Central memory CD8-positive, alpha-beta T cell (primary cell): ENCODE measurements at regions not wholly inside any gene's neighbourhood (a gene's known extent, or its start where the extent isn't known, plus 50 kb on each side); places are given as distances from the start of the nearest gene placed in this dataset.
"Not testable (repeated sequence)": the region's sequence is repeated elsewhere in the genome, so short reads cannot be mapped to it uniquely, and the experiment has no call there.

Experiments
- ATAC-seq: fragments of 150-1000 bp; cut with Tn5 transposase; replicated peaks from 2 replicates; pipeline ENCODE4 v1.10.0; 2022; ENCODE audit warnings: mild to moderate bottlenecking, moderate FRiP score, moderate number of reproducible peaks; ENCODE audit not compliant: poor library complexity, severe bottlenecking; ENCODE audit errors: extremely low read depth
- DNase-seq, 2 donors: peaks; one replicate each; pipeline ENCODE4 v3.0.0; 2021; ENCODE audit warnings: low spot score in 2 of 2
- H3K27ac Mint-ChIP-seq: one replicate; pipeline ENCODE4 v1.8.0; 2022; ENCODE audit warnings: low read depth, mild to moderate bottlenecking, moderate library complexity, mixed read lengths
- H3K27me3 Mint-ChIP-seq: one replicate; pipeline ENCODE4 v1.8.0; 2022; ENCODE audit warnings: mixed read lengths
- H3K36me3 Mint-ChIP-seq: one replicate; pipeline ENCODE4 v1.8.0; 2022; ENCODE audit warnings: mild to moderate bottlenecking, moderate library complexity, mixed read lengths; ENCODE audit not compliant: insufficient read depth
- H3K4me1 Mint-ChIP-seq: one replicate; pipeline ENCODE4 v1.8.0; 2022; ENCODE audit warnings: mixed read lengths
- H3K4me3 Mint-ChIP-seq: one replicate; pipeline ENCODE4 v1.8.0; 2022; ENCODE audit warnings: mild to moderate bottlenecking, moderate library complexity, mixed read lengths
- H3K9me3 Mint-ChIP-seq: one replicate; pipeline ENCODE4 v1.8.0; 2022; ENCODE audit warnings: mixed read lengths

DNA sequence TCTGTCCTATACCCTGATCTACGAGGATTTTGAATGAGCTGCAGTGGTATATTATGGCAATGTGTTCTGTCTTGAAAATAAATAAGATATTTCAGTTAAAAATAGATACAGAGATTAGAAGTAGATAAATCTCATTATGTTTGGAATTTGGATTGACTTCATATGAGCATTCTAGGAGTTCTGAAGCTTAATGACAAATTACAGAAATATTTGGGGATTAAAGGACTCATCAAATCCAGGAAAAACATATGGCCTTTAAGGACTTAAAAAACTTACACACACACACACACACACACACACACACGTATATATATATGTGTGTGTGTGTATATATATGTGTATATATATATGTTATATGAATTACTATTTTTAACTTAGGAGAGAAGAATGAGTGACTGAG is 446.9 kb upstream of the CD180 start:
- no peak for ATAC-seq
- Mint-ChIP-seq H3K36me3 (no peaks in the 10 kb centered on the region), H3K4me3 (no peak overlapping the region)

DNA sequence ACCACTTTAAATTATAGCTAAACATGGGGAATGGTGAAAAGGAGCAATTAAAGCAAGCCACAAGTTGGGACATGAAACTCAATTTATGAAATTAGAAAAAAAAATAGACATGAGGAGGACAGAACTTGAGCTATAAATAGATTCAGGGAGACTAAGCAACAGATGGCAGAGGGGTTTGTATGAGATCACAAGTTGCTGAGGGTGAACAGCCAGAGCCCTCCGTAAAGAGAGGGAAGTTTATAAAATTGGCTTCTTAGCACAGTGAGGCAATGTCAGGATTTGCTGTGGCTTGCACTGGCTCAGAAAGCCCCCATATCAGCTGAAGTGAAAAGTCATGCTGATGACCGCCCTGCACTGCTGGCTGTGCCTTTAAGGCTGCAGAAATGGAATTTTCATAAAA is 443.4 kb upstream of the CD180 start:
- DNase-seq (no peak), ATAC-seq (no peak)
- H3K9me3 Mint-ChIP-seq: no peaks in the 10 kb centered on the region
- H3K4me3 Mint-ChIP-seq: no peak overlapping the region
- no peaks in the 10 kb centered on the region for H3K4me1 Mint-ChIP-seq
- no peaks in the 10 kb centered on the region for H3K36me3 Mint-ChIP-seq
- peak overlapping the region; percentile 58 for H3K27ac Mint-ChIP-seq
- peaks cover 10% of the 10 kb centered on the region for H3K27me3 Mint-ChIP-seq

More for the DNA sequence above, 446.9 kb upstream of the CD180 start:
- H3K27ac Mint-ChIP-seq: no peak overlapping the region
- H3K9me3 Mint-ChIP-seq: no peaks in the 10 kb centered on the region
- no peak for DNase-seq
- H3K27me3 Mint-ChIP-seq: no peaks in the 10 kb centered on the region
- peaks cover 11% of the 10 kb centered on the region for H3K4me1 Mint-ChIP-seq

DNA sequence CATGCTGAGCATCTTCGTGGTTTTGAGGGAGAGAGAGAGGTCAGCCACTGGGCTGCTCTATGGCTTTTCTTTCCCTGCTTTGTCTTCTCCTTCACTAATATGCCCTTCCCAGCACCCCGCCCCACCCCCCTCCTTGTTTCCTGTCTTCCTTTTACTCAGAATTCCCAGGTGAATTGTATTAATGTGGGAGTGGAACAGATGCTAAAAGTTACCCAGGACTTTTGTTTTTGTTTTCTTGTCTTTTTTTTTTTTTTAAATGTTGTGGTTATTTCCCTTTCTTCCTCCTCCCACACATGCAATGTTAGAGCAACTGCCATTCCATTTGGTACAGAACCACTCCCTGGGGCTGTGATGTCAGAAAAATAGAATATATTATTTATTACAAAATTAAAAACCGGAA is 442.7 kb upstream of the CD180 start:
- H3K27ac Mint-ChIP-seq: no peak overlapping the region

DNA sequence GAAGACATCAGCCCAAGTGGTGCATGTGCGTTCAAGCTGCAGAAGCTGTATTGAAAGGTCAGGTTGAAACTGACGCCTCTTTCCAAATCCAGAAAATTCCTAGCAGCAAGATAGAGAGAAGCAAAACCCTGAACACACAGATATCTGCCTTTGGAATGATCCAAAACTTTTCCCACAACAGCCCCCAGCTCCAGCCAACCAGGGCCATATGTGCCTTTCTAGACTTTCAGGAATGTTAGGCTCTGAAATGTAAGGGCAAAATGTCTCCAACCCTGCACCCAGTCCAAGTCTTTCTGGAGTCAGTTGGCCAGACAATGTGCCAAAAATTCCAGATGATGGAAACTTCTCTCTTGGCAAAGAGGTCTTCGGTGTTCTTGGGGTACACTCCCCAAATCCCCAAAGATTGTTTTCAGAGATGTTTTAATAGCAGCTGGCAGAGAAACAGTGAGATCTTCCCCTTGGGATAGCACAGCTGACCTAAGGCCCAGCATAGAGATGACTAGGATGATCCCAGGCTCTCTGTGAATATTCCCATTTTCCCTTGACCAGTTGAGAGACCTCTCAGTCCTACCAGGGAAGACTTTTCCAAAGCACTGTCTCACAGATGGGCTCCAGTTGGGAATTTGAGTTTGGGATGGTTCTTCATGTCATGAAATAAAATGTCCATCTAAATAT is 440.4 kb upstream of the CD180 start:
- peaks cover 5% of the 10 kb centered on the region for H3K9me3 Mint-ChIP-seq
- H3K27ac Mint-ChIP-seq: no peak overlapping the region
- H3K27me3 Mint-ChIP-seq: peaks cover 20% of the 10 kb centered on the region
- no peaks in the 10 kb centered on the region for H3K36me3 Mint-ChIP-seq
- DNase-seq (no peak), ATAC-seq (no peak)
- no peaks in the 10 kb centered on the region for H3K4me1 Mint-ChIP-seq
- no peak overlapping the region for H3K4me3 Mint-ChIP-seq

More for the DNA sequence above, 442.7 kb upstream of the CD180 start:
- no peaks in the 10 kb centered on the region for H3K4me1 Mint-ChIP-seq
- ATAC-seq (no peak), DNase-seq (no peak)
- peaks cover 4% of the 10 kb centered on the region for H3K9me3 Mint-ChIP-seq
- no peaks in the 10 kb centered on the region for H3K36me3 Mint-ChIP-seq
- H3K4me3 Mint-ChIP-seq: no peak overlapping the region
- H3K27me3 Mint-ChIP-seq: peaks cover 16% of the 10 kb centered on the region

DNA sequence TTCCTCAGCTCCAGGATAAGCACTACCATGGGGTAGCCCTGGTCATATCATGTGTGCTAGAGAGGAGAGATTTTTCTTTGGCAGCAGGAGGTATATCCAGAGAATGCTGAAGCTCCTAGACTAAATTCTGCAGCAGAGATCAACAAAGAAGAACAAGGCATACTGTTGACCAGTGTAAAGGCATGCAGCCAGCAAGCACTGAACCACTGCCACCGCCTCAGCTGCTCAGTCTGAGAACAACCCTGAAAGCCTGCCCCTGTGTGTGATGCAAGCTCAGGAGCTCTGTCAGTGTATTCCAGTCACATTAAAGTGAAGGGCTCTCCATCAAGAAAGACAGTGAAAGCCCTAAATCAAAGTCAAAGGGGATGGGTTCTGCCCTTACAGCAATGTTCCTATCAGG is 439.5 kb upstream of the CD180 start:
- Mint-ChIP-seq H3K4me1 (no peaks in the 10 kb centered on the region), H3K27ac (no peak overlapping the region), H3K36me3 (no peaks in the 10 kb centered on the region), H3K4me3 (no peak overlapping the region), H3K9me3 (peaks cover 10% of the 10 kb centered on the region), H3K27me3 (peaks cover 27% of the 10 kb centered on the region)
- no peak for DNase-seq
- ATAC-seq: no peak

DNA sequence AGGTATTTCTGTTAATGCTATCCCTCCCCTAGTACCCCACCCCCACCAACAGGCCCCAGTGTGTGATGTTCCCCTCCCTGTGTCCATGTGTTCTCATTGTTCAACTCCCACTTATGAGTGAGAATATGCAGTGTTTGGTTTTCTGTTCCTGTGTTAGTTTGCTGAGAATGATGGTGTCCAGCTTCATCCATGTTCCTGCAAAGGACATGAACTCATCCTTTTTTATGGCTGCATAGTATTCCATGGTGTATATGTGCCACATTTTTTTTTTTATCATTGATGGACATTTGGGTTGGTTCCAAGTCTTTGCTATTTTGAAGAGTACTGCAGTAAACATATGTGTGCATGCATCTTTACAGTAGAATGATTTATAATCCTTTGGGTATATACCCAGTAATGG is 430.5 kb upstream of the CD180 start:
- H3K27me3 Mint-ChIP-seq: peaks cover 10% of the 10 kb centered on the region
- ATAC-seq, H3K36me3 Mint-ChIP-seq, H3K4me3 Mint-ChIP-seq, DNase-seq, H3K4me1 Mint-ChIP-seq, H3K9me3 Mint-ChIP-seq, H3K27ac Mint-ChIP-seq: not testable (repeated sequence)

DNA sequence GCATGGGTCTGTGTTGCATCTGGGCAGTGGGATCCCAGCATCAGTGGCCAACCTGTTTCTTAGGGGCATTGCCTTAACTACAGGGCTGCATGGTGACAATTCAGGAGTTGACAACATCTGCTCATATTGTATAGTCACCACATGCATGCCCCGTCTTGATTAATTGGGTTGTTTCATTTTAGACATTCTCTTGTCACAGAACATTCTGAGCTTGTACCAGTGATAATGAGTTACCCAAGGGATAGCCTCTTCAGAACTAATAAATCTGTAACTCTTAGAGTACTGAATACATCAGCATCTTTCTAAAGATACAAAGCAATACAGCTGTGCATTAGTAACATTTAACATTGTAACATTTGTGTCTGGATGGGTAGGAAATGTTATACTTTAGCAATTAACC is 426.5 kb upstream of the CD180 start:
- no peaks in the 10 kb centered on the region for H3K27me3 Mint-ChIP-seq
- ATAC-seq (no peak), DNase-seq (no peak)
- no peaks in the 10 kb centered on the region for H3K4me1 Mint-ChIP-seq
- H3K27ac Mint-ChIP-seq: no peak overlapping the region
- no peaks in the 10 kb centered on the region for H3K36me3 Mint-ChIP-seq
- H3K9me3 Mint-ChIP-seq: no peaks in the 10 kb centered on the region
- no peak overlapping the region for H3K4me3 Mint-ChIP-seq

DNA sequence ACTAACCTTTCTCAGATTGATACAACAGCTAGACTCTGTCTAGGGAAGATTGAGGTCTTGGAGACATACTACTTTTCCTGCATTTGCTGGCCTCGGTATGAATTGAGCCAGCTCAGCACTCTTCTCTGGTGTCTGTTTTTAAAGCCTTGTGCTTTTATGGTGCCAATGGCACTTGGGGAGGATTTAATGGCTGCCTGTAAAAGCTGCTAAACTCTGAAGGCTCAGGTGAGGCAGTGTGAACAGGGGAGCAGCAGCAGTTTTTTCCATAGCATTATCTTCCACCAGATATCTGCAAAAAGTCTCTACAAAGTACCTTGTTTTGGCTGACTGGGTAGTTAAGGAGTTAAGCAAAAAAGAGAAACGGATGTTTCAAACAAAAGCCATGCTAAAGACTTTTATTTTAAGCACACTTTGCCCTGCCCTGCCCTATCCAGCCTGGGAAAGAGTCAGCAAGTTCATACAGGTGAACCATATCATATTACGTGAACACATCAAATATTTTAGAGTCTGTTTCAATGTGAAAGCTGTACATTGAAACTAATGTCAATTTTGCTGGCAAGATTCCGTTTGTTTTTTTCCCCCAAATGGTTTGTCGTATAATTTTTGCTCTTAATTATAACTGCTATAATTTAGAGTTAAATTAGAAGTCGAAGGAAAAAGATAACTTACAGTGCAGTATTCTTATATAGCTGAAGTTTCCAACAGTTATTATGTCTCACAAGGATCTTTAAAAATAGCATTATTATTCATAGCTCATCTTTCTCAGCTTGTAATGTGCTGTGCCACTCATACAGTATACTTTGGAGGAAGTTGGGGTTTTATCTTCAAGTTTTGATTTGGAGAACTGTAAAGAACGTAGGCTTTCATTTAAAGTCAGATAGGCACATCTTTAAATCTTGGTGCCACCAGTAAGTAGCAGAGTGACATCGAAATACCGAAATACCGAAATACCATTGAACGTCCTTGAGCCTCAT is 424.1 kb upstream of the CD180 start:
- ATAC-seq (no peak), DNase-seq (no peak)
- no peak overlapping the region for H3K27ac Mint-ChIP-seq
- H3K9me3 Mint-ChIP-seq: no peaks in the 10 kb centered on the region
- no peaks in the 10 kb centered on the region for H3K36me3 Mint-ChIP-seq
- H3K4me3 Mint-ChIP-seq: no peak overlapping the region
- H3K4me1 Mint-ChIP-seq: no peaks in the 10 kb centered on the region
- H3K27me3 Mint-ChIP-seq: no peaks in the 10 kb centered on the region

DNA sequence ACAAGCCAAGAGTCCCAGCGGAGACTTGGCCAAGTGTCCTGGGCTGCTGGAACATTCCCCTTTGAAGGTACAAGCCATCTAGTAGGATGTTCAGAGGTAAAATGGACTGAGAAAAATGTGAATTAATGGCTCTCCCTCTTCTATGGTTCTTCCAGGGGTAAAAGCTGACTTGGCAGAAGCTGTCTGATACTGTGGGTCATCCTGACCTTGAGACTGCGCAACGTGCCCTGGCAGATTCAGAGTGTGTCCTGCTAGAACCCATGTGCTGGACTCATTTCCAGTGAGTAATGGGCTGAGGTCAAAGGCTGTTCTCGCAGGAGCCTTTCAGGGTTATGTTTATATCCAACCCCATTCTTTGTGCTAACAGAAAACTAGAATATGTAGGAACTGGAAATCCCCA is 423.0 kb upstream of the CD180 start:
- H3K4me1 Mint-ChIP-seq: no peaks in the 10 kb centered on the region
- H3K36me3 Mint-ChIP-seq: no peaks in the 10 kb centered on the region
- H3K4me3 Mint-ChIP-seq: no peak overlapping the region
- H3K27ac Mint-ChIP-seq: no peak overlapping the region
- H3K27me3 Mint-ChIP-seq: no peaks in the 10 kb centered on the region
- DNase-seq (no peak), ATAC-seq (no peak)
- H3K9me3 Mint-ChIP-seq: no peaks in the 10 kb centered on the region

DNA sequence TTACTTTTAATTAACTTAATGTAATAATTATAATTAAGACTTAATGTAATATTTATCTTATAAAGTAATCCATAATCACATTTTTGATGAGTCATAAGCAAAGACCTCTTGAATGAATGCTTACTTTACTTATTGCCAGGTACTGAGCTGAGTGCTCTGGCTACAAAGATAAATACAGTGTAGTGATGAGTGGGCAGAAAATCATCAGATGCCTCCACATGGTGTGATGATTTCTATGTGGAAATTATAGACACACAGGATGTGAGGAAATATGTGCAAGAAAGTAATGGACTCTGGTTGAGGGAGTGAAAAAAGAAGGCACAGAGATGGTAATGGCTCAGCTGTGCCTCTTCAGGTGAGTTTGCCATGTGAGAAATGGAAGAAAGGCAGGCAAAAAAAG is 422.6 kb upstream of the CD180 start:
- Mint-ChIP-seq H3K27ac (no peak overlapping the region), H3K4me1 (no peaks in the 10 kb centered on the region), H3K27me3 (no peaks in the 10 kb centered on the region), H3K36me3 (no peaks in the 10 kb centered on the region), H3K9me3 (no peaks in the 10 kb centered on the region), H3K4me3 (no peak overlapping the region)
- ATAC-seq (no peak), DNase-seq (no peak)

DNA sequence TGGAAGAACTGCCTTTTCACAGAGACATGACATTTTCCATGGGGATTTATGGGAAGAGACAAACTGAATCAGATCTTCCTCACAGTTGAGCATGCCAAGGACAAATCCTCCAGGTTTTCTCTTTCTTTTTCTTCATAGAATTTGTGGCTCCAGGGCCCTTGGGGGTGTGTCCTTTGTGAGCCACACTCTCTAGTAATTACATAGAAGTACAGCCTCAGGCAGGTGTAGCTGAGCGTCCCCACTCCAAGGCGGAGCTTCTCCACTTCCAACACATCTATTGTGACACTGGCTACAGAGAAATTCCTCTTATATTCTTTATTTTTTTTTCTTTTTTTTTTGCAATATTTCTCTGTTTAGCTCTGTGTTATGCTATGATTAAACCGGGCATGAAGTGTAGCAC is 420.5 kb upstream of the CD180 start:
- Mint-ChIP-seq H3K36me3 (no peaks in the 10 kb centered on the region), H3K27ac (no peak overlapping the region), H3K4me1 (no peaks in the 10 kb centered on the region), H3K4me3 (no peak overlapping the region), H3K27me3 (peaks cover 8% of the 10 kb centered on the region), H3K9me3 (no peaks in the 10 kb centered on the region)
- ATAC-seq (no peak), DNase-seq (no peak)

DNA sequence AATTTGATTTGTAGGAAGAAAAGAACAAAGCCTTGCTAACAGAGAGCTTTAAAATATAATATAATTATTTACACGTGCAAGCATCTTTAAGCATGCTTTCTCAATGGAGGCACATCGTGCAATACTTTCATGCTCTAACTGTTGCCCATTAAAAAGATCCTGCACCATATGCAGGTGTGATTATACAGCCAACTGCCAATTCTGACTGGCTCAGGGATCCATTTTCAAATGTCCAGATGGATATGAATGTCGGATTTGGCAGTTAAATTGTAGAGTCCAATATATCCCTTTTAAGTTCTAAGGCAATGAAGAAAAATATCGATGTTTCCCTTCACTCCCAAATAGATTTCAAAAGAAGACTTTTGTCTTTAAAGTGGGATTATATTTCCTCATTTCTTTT is 416.4 kb upstream of the CD180 start:
- no peak for ATAC-seq
- peaks cover 8% of the 10 kb centered on the region for H3K27me3 Mint-ChIP-seq
- DNase-seq: no peak
- H3K9me3 Mint-ChIP-seq: no peaks in the 10 kb centered on the region
- H3K4me3 Mint-ChIP-seq: no peak overlapping the region
- no peaks in the 10 kb centered on the region for H3K4me1 Mint-ChIP-seq
- no peaks in the 10 kb centered on the region for H3K36me3 Mint-ChIP-seq
- no peak overlapping the region for H3K27ac Mint-ChIP-seq
